Head of caudate nucleus (tissue), 42 donors: ENCODE measurements at regions not wholly inside any gene's neighbourhood (a gene's known extent, or its start where the extent isn't known, plus 50 kb on each side); places are given as distances from the start of the nearest gene placed in this dataset.
"Not testable (repeated sequence)": the region's sequence is repeated elsewhere in the genome, so short reads cannot be mapped to it uniquely, and the experiment has no call there.

ENCODE experiments used
- DNase-seq, 42 donors: peaks; one replicate each; pipeline versions ENCODE4 v3.0.0 to v3.0.0-alpha.2; 2020 to 2021; ENCODE audit warnings: mixed read lengths in 7 of 42
- intact Hi-C: fragments of 100-400 bp; cut with DNase I; formaldehyde crosslinking; loops from one replicate; pipeline ENCODE4 v1.15.0; 2022

DNA sequence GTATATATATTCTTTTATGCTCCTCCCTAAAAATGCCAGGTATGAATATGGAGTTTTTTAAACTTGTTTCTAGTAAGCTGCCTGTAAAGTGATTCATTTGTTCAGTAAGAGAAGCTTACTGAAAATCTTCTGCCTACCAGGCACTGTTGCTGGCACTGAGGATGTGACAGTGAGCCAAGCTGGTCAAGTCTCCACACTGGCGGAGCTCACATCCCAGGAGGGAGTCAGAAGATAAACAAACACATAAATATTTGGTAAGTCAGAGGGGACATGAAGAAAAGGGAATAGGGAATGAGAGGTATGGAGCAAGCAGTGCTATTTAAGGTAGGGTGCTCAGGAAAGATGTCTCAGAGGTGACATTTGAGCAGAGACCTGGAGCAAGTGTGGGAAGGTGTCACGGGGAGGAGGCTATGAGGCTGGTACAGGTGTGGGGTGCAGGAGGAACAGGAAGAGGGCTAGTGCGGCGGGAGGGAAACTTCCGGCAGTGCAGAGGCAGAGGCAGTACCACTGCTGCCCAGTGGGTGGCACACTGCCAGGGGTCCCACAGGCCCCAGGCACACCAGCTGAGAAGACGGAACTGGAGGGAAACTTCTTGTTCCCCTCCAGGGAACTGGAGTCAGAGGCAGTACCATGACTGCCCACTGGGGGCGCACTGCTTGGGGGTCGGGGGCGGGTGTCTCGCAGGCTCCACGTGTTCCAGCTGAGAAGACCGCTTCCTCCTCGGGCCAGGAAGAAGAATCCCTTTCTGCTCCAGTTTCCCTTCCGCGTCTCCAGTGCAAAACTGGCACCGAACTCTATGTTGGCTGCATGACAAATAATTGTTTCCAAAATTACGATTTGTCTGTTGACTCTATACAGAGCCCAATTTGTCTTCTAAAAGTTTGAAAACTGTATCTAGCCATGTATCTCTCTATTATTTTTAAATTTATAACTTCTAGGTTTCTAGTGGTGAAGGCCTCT is 161.0 kb downstream of the TEX36 start:
- intact Hi-C loops: no loop called here
- DNase-seq: peak in 1 of 42 donors; percentile 35

GRCh38 chr10:125520968-125521367 is 162.0 kb downstream of the TEX36 start:
- intact Hi-C loops: no loop called here
- no peak for DNase-seq

DNA sequence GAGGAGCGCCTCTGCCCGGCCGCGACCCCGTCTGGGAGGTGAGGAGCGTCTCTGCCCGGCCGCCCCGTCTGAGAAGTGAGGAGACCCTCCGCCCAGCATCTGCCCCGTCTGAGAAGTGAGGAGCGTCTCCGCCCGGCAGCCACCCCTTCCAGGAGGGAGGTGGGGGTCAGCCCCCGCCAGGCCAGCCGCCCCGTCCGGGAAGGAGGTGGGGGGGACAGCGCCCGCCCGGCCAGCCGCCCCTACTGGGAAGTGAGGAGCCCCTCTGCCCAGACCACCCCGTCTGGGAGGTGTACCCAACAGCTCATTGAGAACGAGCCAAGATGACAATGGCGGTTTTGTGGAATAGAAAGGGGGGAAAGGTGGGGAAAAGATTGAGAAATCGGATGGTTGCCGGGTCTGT is 164.6 kb downstream of the TEX36 start:
- intact Hi-C loops, DNase-seq: not testable (repeated sequence)

GRCh38 chr10:125515571-125515970 is 167.4 kb downstream of the TEX36 start:
- intact Hi-C loops: no loop called here
- DNase-seq: no peak

DNA sequence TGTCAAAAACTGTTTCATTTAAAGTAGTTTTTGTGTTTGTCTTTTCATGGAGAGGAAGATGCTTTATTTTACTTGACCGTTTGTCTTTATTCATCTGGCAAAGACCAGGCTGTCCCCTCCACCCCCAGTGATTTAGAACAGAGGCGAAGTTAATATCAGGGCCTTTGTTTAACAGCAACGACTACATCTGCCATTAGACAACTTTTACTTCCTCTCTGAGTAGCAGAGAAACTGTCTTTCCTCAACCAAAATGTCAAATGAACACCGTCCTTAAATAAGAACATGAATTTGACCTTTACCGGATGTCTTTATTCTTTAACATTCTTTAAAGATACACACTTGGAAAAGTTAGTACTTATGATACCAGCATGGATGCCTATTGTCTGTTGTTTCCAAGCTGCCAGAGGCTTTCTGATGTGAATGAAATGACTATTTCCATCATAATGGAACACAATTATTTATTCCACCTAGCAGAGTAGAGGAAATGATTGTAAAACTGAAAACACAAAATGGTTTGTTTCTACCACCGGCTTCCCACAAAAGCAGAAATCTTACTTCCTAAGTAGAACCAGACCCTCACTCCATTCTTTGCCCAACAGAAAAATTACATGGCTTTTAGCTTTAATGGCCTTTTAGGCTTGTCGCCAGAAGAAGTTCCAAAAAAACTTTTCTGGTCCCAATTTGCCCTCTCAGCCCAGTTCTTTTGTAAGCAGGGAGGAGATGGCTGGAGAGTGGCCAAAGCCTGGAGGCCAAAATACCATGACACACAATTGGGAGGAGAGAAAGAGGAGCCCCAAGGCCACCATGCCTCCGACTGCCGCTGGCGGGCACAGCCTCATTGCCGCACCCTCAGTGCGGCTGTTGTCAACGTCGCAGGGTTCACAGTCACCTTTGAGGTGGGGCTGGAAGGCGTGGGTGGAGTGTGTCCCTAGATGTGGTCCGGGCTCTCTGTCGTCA is 168.5 kb downstream of the TEX36 start:
- intact Hi-C loops: no loop called here
- DNase-seq: no peak

- intact Hi-C loops: no loop called here
- DNase-seq: no peak
These were observed 169.4 kb downstream of the TEX36 start for GRCh38 chr10:125513429-125514182.

DNA sequence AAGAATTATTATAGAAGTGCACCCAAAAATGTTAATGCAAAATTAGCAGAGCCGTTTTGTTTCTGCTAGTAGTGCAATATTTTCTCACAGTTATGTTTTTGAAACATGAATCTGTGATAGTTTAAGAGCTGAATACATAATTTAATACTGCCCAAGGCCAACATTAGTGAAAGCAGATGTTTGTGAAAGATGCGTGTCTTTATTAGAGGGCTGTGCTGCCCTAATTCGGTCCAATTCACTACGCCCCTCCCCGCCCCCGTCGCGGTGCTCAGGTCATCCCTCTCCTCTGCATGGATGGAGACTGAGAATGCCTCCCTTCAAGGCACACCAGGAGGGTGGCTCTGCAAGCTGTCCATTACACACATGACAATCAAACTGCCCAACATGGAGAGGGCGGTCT is 172.0 kb downstream of the TEX36 start:
- intact Hi-C loops: no loop called here

DNA sequence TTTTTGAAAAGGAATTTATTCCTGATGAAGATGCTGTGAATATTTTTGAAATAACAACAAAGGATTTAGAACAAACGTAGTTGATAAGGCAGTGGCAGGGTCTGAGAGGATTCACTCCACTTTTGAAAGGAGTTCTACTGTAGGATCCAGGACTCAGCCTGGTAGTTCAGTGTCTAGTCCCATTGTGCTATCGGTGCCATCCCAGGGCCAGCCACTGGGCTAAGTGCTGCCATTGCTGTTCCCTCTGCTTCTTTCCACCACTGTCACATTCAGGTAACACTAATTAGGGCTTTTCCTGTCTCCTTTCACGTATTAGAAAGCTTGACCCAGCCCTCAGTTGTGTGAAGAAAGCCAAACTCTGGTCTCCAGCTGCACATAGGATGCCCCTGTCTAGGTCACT is 177.3 kb downstream of the TEX36 start:
- intact Hi-C loops: no loop called here

More for the DNA sequence above, 172.0 kb downstream of the TEX36 start:
- no peak for DNase-seq

DNA sequence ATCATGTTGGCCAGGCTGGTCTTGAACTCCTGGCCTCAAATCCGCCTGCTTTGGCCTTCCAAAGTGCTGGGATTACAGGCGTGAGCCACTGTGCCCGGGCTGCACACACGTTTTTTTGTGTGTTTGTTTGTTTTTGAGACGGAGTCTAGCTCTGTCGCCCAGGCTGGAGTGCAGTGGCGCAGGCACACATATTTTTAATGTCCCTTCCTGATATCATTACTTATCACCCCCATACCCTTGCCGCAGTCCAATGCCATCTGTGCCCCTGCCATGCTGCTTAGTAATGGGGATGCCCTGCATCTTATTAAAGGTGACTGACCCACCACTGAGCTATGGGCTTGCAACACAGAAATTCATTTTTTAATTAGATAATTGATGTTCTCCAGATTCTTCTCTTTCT is 180.7 kb downstream of the TEX36 start:
- intact Hi-C loops: no loop called here
- no peak for DNase-seq

More for the DNA sequence above, 177.3 kb downstream of the TEX36 start:
- no peak for DNase-seq

DNA sequence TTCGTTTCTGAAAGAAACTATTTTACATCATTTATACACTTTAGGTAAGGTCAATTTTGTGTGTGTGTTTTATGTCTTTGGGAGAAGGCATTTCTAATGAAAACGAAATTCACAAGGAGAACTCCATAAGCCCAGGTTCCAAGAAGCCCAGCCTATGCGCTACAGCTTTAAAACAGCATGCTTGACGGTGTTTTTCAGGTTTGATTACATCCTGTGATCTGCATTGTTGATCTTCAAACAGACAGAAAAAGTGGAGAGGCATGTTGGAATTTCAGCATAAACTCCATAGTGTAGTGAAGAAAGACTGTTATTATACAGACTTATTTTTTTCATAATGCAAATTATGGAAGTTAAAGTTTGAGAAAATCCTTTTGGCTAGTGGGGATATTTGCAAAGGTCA is 187.6 kb downstream of the TEX36 start:
- no peak for DNase-seq
- intact Hi-C loops: no loop called here

DNA sequence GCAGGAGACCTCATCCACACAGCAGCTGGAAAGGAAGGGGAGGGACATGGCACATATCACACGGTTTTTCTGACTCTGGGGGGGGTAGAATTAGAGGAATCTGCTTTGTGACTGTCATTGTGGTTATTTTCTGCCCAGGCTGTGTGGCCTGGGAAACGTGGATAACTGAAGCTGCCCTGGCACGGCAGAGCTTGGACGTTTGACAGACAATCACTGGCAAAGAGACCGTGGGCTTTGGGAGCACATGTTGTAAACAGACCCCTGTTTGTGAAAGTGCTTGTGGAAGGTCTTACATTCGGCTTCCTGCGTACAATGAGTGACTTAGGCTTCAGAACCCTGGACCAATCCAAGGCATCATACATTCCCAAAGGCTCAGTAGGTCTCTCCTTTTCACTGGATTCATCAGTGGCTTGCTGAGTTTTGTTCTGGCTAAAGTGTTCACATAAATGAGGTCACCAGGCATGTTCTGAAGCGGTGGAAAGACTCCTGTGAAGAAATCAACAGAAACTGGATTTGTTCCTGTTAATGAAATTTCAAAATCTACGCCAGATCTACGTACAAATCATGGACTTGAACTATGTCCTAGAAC is 188.2 kb downstream of the TEX36 start:
- intact Hi-C loops: no loop called here
- no peak for DNase-seq

- DNase-seq: peak in 1 of 42 donors; percentile 16
- intact Hi-C loops: no loop called here
These were observed 191.6 kb downstream of the TEX36 start for GRCh38 chr10:125491381-125491780.

- intact Hi-C loops: no loop called here
- no peak for DNase-seq
These were observed 193.2 kb downstream of the TEX36 start for GRCh38 chr10:125489731-125490130.

GRCh38 chr10:125485665-125486064 is 197.3 kb downstream of the TEX36 start:
- DNase-seq: no peak
- intact Hi-C loops: no loop called here

- DNase-seq: no peak
- intact Hi-C loops: no loop called here
These were observed 198.8 kb downstream of the TEX36 start for GRCh38 chr10:125484035-125484732.

DNA sequence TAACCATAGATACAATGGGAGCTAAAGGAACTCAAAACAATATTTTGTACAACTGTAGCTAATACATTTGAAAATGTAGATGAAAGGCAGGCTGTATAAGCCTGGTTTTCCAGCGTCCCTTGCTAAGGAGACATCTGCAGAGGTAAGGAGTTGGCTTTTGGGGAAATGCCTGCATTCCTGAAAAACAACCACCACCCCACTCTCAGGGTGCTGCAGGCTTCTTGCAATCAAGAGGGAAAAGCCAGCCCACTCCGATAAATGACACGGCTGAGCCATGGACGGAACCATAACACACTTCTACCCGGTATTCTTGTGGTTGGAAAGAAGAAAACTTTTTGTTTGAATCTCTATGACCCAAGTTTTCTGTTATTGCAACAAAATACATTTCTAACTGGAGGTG is 200.3 kb downstream of the TEX36 start:
- DNase-seq: no peak
- intact Hi-C loops: no loop called here

DNA sequence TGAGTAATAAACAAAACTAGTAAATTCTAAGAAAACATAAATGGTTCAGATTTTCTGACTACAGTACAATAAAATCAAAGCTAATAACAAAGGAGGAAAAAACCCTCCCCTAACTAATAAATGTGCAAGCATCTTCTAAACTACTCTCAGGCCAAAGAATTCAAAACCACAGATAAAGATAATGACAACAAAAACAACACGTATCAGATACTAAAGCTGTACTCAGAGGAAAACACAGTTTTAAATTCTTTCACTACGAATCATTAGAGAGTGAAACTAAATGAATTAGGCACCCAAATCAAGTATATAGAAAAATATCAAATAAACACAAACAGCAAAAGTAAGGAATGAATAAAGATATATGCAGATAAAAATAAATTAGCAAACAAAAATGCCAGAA is 200.9 kb downstream of the TEX36 start:
- DNase-seq: no peak
- intact Hi-C loops: no loop called here

GRCh38 chr10:125479059-125479458 is 203.9 kb downstream of the TEX36 start:
- intact Hi-C loops: no loop called here
- DNase-seq: no peak
